Femur (tissue), 1 donor: ENCODE measurements at regions not wholly inside any gene's neighbourhood (a gene's known extent, or its start where the extent isn't known, plus 50 kb on each side); places are given as distances from the start of the nearest gene placed in this dataset.

ENCODE experiments used
- DNase-seq: peaks from one replicate; pipeline ENCODE4 v3.0.0-alpha.2; 2017

DNA sequence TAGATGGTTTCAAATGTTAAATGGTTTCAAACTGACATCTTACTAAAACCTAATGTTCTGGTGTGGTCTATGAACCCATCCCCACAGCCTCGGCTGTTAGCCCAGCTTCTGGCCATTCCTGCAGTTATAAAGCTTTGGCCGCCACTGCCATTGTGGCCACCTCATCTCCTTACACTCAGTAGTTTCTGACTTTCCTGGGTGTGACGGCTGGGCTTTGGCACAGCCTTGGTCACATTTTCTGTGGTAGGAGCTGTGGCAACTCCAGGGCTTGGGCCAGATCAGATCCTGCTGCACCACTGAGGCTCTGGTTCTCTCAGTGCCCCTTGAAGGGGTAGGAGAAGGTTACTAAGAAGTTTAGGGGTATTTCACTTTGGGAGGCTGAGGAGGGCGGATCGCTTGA, 84.2 kb upstream of the STXBP6 start:
- DNase-seq, result no peak

DNA sequence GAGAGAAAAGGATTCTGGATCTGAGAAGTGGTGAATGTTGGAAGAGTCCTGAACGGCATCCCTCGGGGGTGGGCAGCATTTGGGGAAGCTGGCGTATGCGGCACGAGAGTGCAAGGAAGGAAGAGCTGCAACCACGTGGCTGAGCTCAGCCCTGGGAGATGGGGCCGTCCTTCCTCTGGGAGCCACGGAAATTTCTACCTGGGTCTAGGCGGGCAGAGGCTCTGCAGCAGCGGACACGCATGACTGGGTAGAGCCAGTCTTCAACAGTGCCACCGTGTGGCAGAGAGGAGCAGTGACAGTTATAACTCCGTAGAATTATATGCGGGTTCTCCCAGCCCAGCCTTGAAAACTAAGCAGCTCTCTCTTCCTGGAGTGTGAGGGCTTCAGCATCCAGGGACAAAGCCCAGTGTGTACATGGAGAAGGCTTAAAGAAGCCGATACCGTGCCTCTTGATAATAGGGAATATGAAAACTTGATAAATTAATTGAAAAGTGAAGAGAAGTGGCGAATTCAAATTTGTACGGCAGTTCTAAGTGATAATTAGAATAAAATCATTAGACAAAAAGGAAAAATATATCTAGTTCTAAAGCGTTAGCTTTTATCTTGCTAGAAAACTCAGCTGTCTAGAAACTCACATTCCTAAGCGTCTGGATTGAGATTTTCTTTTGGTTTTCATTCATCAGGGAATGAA, 82.9 kb upstream of the STXBP6 start:
- peak; percentile 70 for DNase-seq

DNA sequence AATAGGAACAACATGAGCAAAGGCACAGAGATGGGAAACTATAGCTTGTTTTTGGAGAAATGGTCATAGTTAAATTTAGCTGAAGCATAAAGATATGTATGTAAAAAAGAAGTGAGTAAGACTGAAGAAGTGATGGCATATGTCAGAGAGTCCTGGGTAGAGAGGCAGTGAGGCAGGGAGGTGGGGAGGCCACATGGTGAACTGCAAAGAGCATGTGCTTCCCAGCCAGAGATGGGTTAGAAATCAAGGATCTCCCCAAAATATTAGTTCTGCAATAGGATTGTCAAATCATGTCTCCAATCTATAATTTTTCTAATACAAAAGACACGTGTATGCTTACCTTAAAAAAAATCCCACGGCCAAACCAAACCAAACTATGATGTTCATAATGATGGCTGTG, 82.1 kb upstream of the STXBP6 start:
- DNase-seq, result no peak

DNA sequence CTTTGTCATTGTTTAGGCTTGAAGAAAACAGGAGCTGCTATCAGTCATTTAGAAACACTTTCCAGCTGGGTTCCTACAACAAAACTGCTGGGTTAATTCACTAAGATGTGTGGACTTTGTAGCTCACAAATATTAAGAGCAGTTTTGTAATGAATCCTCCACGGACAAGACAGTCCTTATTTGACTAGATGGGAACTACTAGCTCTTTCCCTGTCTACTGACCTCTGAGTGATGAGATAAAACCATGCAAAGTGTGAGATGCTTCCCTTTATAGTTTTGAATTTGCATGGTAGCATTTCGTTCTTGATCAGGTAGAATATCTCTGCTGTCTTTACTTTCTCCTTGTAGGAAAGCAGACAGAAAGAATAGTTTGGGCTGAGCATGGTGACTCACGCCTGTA, 72.9 kb upstream of the STXBP6 start:
- DNase-seq, result no peak

DNA sequence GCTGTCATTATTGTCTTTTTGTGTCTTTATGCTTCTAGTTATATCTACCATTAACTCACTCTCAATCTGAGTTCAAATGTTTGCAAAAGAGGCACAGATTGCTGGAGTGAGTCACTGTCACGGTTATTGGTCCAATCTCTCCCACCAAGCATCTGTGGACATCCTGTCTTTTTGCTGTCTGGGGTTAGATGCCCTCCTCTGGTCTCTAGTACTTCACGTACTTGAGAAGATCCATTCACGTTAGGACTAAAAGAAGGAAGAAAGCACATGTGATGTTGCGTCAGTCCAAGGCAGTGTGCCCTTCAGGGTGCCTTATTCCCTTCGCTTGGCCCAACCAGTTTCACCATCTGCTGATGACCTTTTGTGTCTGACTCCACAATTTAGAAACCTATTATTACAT, 72.3 kb upstream of the STXBP6 start:
- no peak for DNase-seq

DNA sequence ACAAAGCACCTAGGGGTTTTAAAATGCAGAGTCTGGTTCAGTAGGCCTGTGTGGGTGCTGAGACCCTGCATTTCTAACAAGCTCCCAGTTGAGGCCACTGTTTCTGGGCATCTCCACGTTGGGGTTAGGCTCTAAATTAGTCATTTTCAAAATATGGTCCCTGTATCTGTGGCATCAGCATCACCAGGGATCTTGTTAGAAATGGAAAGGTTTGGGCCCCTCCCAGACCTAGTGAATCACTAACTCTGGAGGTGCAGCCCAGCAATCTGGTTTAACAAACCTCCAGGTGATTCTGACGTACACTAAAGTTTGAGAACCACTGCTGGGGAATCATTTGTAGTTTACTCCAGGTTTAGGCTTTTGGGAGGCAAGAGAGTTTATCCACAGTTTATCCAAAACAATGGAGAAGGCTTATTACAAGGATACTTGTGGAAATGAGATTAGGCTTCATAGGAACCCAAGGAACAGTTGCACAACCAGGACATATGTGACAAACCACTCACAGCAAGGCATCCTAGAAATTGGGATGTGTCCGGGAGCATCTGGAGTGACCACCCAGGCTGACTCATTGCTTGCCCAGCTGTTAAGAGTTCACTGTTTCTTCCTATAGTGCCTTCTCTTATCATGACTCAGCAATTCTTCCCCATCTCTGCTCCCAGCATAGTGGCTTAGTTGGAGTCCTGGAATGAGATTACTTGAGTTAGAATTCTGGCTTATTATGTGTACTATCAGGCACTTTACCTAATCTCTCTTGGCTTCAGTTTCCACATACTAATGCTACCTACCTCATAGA, 71.6 kb upstream of the STXBP6 start:
- DNase-seq, result no peak

DNA sequence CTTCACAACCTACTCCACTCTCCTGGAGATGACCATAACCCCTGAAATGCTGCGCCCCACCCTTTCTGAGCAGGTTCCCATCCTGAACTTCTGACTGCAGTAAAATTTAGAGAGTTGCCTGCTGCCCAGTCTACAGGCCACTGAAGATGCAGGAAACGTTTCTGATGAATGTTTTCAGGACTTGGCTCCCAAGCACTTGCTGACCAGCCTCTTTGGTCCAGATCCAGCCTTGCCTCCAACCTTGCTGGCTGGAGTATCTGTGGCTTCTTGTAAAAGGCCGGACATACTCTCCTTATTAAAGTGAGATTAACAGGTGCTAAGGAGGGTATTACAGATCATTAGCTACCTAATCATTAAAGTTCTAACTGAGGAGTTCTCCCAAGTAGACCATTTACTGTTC, 70.3 kb upstream of the STXBP6 start:
- DNase-seq, result no peak

DNA sequence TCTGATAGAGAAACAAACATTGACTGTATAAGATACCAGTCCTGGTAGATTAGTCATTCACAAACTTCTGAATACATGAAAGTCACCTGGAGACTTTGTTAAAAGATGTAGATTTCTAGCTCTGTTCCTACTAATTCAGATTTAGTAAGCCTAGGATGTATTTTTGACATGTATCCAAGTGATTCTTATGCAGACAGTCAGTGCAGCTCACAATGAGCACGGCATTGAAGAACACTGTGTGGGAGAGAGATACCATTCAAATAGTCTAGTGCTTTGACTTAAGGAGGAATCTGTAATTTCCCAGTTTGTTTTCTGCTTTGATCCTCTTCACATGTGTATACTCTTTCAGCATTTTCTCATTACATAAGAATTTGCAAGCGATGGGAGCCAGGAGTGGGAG, 68.7 kb upstream of the STXBP6 start:
- DNase-seq, result no peak

DNA sequence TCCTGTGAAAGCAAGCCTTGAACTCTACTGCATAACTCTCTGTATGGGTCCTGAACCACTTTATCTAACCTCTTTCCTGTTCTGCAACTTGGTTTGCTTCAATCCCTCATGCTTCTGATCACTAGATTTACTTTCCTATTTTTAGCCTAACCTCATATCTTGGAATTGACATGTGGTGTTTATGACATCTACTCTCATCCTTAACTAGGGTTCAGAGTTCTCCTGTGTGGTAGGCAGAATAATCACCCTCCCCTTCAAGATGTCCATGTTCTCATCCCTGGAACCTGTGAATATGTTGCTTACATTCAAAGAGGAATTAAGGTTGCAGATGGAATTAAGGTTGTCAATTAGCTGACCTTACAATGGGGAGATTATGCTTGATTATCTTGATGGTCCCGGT, 67.4 kb upstream of the STXBP6 start:
- no peak for DNase-seq

DNA sequence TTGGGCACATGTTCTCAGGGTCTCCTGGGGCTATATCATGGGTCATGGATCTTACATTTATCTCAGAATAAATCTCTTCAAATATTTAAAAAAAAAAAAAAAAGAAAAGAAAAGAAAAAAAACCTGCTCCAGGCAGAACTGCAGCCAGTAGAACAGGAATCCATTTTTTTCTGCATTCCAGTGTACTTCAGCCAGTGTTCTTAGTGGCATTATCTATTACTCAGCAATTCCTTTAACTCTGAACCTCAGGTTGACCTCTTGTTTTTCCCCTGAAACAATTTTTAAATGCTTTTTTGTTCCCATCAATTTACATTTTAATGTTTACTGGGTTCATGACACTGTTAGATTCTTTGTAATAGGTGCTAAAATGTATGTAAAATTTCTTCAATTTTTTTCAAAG, 66.7 kb upstream of the STXBP6 start:
- no peak for DNase-seq

DNA sequence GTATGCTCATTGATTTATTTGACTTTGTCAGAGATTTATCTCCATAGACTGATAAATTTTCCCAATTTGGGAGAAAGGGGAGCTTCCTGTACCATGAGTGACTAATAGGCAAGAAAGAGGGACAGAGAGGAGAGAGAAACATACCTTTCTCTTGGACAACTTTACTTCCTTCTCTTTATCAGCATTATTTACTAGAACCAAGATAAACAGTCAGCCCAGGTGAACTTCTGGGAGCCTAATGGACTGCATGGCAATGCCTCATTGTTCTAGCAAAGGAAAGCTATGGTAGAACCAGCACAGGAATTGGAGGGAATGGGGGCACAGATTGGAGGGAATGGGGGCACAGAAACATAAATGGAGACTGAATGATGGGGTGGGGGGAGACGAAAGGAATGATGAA, 63.4 kb upstream of the STXBP6 start:
- DNase-seq, result no peak

DNA sequence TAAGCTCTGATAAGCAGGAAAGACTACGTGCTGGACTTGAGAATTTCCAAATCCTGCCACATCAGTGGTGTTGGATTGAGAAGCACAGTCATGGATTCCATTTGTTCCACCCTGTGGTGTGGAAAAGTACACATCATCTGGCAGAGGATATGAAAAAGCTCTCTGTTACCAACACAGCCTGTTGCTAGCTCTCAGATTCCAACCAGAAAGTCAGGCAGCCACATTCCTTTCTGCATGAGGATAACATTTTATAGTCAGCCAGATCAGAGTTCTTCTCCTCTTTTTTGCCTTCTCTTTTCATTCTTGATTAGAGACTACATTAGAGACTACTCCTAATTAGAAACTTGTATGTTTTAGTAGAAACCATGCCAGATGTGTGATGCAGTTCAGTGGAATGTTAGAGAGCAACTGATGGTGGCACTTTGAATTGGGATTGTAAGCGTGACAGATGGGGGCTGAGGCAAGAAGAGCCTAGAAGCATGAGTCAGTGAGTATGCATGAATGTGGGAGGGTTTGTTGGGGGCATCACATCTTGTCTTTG, 61.2 kb upstream of the STXBP6 start:
- DNase-seq, result peak; percentile 72

DNA sequence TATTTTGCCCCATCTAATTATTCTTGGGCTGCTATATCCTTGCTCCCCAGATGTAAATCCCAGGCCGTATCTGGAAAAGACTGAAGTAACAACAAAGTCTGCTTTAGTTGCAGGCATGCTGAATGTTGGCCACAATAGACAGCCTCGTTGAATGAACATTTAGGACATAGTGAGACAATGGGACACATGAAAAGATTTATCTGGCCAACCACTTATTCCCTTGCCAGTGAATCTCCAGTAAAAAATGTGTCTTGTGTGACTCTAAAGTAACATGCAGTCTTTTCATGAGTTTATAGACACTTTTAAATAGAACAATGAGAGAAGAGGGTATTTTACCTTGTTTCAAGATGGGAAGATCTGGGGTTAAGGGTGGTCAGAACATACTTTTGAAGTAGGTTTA, 60.2 kb upstream of the STXBP6 start:
- DNase-seq, result no peak

DNA sequence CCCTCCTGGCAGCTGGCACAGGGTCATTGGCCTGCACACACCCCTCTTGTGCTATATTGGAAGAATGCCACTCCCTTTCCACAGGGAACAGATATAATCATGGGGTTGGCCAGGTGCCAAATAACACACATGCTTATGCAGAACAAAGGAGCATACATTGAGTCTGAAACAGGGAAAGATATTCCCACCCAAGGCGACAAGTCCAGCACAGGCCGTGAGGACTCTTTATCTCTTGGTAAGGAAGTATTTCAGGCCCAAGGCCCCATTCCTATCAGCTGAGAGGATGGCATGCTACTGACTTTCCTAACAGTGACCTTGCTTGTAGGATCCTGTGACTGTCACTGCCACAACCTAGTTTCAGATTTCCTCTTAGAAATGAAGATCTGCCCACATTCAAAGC, 59.0 kb upstream of the STXBP6 start:
- DNase-seq, result peak; percentile 32

DNA sequence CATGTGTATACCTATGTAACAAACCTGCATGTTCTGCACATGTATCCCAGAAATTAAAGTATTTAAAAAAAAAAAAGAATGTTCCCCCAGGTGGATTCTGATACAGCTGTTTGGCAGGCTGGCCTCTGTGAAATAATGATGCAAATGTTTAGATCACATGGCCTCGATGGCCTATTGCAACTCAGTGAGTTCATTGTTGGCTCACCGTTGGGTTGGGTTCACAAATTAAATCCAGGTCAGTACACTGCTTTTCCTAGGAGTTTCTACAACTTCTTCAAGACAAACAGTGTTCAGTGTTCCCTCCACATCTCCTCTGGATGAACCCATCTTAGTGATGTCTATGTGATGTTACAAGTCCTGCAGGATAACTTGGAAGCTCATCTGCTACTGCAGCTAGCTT, 58.3 kb upstream of the STXBP6 start:
- DNase-seq, result no peak

DNA sequence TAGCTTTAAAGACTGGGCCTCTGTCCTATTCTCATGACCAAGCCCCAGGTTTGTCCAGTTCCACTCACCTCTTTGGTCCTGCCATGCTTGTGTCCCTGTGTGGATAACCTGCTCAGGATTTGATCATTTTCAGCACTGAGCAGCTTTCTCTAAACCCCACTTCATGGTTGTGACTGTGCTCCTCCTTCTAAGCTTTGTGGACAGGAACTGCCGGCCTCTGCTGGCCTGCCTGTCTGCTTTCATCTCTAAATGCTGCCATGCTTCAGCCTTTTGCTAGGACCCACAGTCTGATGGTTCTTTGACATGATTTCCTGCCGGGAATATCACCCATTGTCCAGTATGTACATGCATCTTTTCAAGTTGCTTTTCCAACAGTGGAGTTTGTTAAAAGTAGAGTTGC, 53.9 kb upstream of the STXBP6 start:
- no peak for DNase-seq

DNA sequence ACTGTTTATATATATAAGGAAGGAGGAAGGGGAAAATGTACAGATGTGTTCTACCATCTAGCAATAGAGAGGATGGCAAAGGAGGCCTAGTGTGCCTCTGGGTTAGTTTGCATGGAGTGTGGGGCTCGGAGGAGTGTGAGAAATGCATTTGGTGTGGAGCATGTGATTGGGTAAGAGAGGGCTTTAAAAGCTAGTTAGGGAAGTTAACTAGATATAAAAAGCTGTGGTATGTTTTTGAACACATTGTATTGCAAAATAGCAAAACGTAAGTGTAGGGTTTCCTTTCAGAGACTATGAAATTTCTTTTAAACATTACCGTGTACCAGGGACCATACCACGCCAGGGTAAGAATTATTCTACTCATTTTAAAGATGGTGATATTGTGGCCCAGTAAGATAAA, 53.3 kb upstream of the STXBP6 start:
- no peak for DNase-seq

DNA sequence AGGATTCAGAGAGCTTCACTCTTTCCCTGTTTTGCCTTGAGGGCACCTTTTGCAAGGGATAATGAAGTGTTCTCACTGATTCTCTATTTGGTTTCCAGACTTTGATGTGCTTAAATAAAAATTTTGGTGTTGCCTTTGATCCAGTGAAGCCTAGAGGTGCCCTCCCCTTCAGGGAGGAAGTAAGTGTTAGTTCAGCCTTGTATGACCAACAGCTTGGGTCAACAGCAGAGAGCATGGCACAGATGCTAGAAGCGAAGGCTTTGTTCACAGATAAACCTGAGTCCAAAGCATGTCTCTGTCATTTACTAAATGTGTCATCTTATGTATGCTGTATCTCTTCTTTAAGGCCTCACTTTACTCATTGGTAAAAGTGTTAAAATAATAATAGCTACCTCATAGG, 52.8 kb upstream of the STXBP6 start:
- DNase-seq, result no peak

DNA sequence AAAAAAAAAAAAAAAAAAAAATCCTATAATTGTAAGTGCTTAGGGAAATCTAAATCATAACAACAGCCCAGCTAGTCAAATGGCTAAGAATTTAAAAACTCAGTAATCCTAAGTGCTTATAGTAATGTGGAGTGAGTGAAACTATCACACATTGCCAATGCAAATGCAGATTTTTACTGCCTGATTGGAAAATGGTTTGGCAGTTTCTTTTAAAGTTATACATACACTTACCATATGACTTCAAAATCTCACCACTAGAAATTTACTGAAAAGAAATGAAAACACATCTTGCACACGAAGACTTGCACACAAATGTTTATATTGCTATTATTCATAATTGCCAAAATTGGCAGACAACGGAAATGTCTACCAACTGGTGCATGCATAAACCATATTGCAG, 51.3 kb upstream of the STXBP6 start:
- DNase-seq, result no peak
